SKM-1 (cell line): ENCODE measurements at regions not wholly inside any gene's neighbourhood (a gene's known extent, or its start where the extent isn't known, plus 50 kb on each side); places are given as distances from the start of the nearest gene placed in this dataset.
"Not testable (repeated sequence)": the region's sequence is repeated elsewhere in the genome, so short reads cannot be mapped to it uniquely, and the experiment has no call there.

Source experiments
- DNase-seq: peaks from one replicate; lab custom pipeline; 2025; ENCODE audit not compliant: unreplicated experiment; lab: John Stamatoyannopoulos, UW

- DNase-seq, result no peak
Observed at GRCh38 chr18:1394426-1394825, 489.8 kb downstream of the ADCYAP1 start.

- no peak for DNase-seq
Observed at GRCh38 chr18:1394966-1395365, 490.3 kb downstream of the ADCYAP1 start.

- DNase-seq, result no peak
Observed at GRCh38 chr18:1408376-1408775, 503.7 kb downstream of the ADCYAP1 start.

GRCh38 chr18:1412655-1413322 lies 508.1 kb downstream of the ADCYAP1 start:
- DNase-seq, result no peak

- no peak for DNase-seq
Observed at GRCh38 chr18:1413323-1413675, 508.6 kb downstream of the ADCYAP1 start.

GRCh38 chr18:1416074-1416473 lies 511.4 kb downstream of the ADCYAP1 start:
- DNase-seq, result no peak

GRCh38 chr18:1421502-1421901 lies 516.8 kb downstream of the ADCYAP1 start:
- DNase-seq, result no peak

- no peak for DNase-seq
Observed at GRCh38 chr18:1422634-1423033, 518.0 kb downstream of the ADCYAP1 start.

- DNase-seq, result no peak
Observed at GRCh38 chr18:1425679-1426078, 521.0 kb downstream of the ADCYAP1 start.

GRCh38 chr18:1435487-1435886 lies 530.8 kb downstream of the ADCYAP1 start:
- DNase-seq, result no peak

- DNase-seq, result no peak
Observed at GRCh38 chr18:1436199-1436598, 531.5 kb downstream of the ADCYAP1 start.

- DNase-seq, result no peak
Observed at GRCh38 chr18:1438458-1438910, 533.8 kb downstream of the ADCYAP1 start.

GRCh38 chr18:1438967-1439366 lies 534.3 kb downstream of the ADCYAP1 start:
- DNase-seq, result no peak

- DNase-seq, result not testable (repeated sequence)
Observed at GRCh38 chr18:1444062-1444461, 539.4 kb downstream of the ADCYAP1 start.

- DNase-seq, result no peak
Observed at GRCh38 chr18:1446765-1447164, 542.1 kb downstream of the ADCYAP1 start.

- no peak for DNase-seq
Observed at GRCh38 chr18:1452821-1453220, 548.1 kb downstream of the ADCYAP1 start.

- DNase-seq, result no peak
Observed at GRCh38 chr18:1455605-1456004, 550.9 kb downstream of the ADCYAP1 start.

- no peak for DNase-seq
Observed at GRCh38 chr18:1458547-1458946, 553.9 kb downstream of the ADCYAP1 start.

- DNase-seq, result no peak
Observed at GRCh38 chr18:1463981-1464380, 559.3 kb downstream of the ADCYAP1 start.

- DNase-seq, result no peak
Observed at GRCh38 chr18:1464444-1465217, 560.0 kb downstream of the ADCYAP1 start.

- DNase-seq, result no peak
Observed at GRCh38 chr18:1466035-1466434, 561.4 kb downstream of the ADCYAP1 start.

GRCh38 chr18:1467461-1467964 lies 562.8 kb downstream of the ADCYAP1 start:
- no peak for DNase-seq
